ENCODE measurements at regions not wholly inside any gene's neighbourhood (a gene's known extent, or its start where the extent isn't known, plus 50 kb on each side); places are given as distances from the start of the nearest gene placed in this dataset.

- CTCF ChIA-PET: no interaction called here
- no TSS peak for BruUV-seq (replicated peaks)
- no peaks in the 10 kb centered on the region for H3K4me1 ChIP-seq
These were observed 104.5 kb upstream of the KCNK12 start for GRCh38 chr2:47675196-47675825.

GRCh38 chr2:47666332-47666731 is 95.5 kb upstream of the KCNK12 start:
- POLR2A ChIA-PET: no interaction called here

More at GRCh38 chr2:47675196-47675825, 104.5 kb upstream of the KCNK12 start:
- Mint-ChIP-seq H3K36me3 (ENCODE audit: insufficient read depth, unreplicated experiment) (no peaks in the 10 kb centered on the region), H3K9me3 (ENCODE audit: unreplicated experiment) (no peaks in the 10 kb centered on the region), H3K4me1 (ENCODE audit: low read depth, unreplicated experiment) (no peaks in the 10 kb centered on the region), H3K4me3 (ENCODE audit: unreplicated experiment) (no peak overlapping the region), H3K27ac (ENCODE audit: unreplicated experiment) (no peak overlapping the region), H3K27me3 (ENCODE audit: insufficient read depth, unreplicated experiment) (no peaks in the 10 kb centered on the region)
- intact Hi-C loops (cut with micrococcal nuclease; ENCODE audit: unreplicated experiment): no loop called here
- no peak overlapping the region for H3K4me3 ChIP-seq (ENCODE audit: low read depth, low read length)
- H3K36me3 ChIP-seq (ENCODE audit: control insufficient read depth, insufficient read depth, low read length): no peaks in the 10 kb centered on the region
- no peaks in the 10 kb centered on the region for H3K27me3 ChIP-seq (replicated peaks; ENCODE audit: control insufficient read depth, insufficient read depth, low read length)
- no peaks in the 10 kb centered on the region for H3K9me3 ChIP-seq
- no peak for TF ChIP-seq CTCF (IDR thresholded peaks at IDR 0.05; ENCODE audit: insufficient read depth in 1 of 2, low read depth in 1 of 2, low read length in 1 of 2, severe bottlenecking in 1 of 2, unreplicated experiment in 1 of 2)
- DNase-seq: no peak
- POLR2A ChIA-PET: no interaction called here

GRCh38 chr2:47664817-47665216 is 94.0 kb upstream of the KCNK12 start:
- Mint-ChIP-seq H3K27me3 (ENCODE audit: insufficient read depth, unreplicated experiment) (no peaks in the 10 kb centered on the region), H3K4me3 (ENCODE audit: unreplicated experiment) (no peak overlapping the region), H3K27ac (ENCODE audit: unreplicated experiment) (no peak overlapping the region), H3K36me3 (ENCODE audit: insufficient read depth, unreplicated experiment) (no peaks in the 10 kb centered on the region), H3K9me3 (ENCODE audit: unreplicated experiment) (no peaks in the 10 kb centered on the region), H3K4me1 (ENCODE audit: low read depth, unreplicated experiment) (peaks cover 11% of the 10 kb centered on the region)
- Histone ChIP-seq H3K4me3 (ENCODE audit: low read depth, low read length) (no peak overlapping the region), H3K36me3 (ENCODE audit: control insufficient read depth, insufficient read depth, low read length) (no peaks in the 10 kb centered on the region; the same call in 1 of the 2 replicates), H3K27me3 (replicated peaks; ENCODE audit: control insufficient read depth, insufficient read depth, low read length) (no peaks in the 10 kb centered on the region), H3K9me3 (no peaks in the 10 kb centered on the region), H3K4me1 (peaks cover 10% of the 10 kb centered on the region)
- peak in 1 of 2 experiments; percentile 9 for TF ChIP-seq CTCF (IDR thresholded peaks at IDR 0.05; ENCODE audit: insufficient read depth in 1 of 2, low read depth in 1 of 2, low read length in 1 of 2, severe bottlenecking in 1 of 2, unreplicated experiment in 1 of 2)
- CTCF ChIA-PET: no interaction called here
- POLR2A ChIA-PET: no interaction called here
- intact Hi-C loops (cut with micrococcal nuclease; ENCODE audit: unreplicated experiment): no loop called here
- DNase-seq: peak in 1 of 2 experiments; percentile 16
- BruUV-seq (replicated peaks): no TSS peak

More at GRCh38 chr2:47666332-47666731, 95.5 kb upstream of the KCNK12 start:
- intact Hi-C loops (cut with micrococcal nuclease; ENCODE audit: unreplicated experiment): no loop called here
- DNase-seq: peak in 1 of 2 experiments; percentile 24
- Mint-ChIP-seq H3K27ac (ENCODE audit: unreplicated experiment) (no peak overlapping the region), H3K27me3 (ENCODE audit: insufficient read depth, unreplicated experiment) (no peaks in the 10 kb centered on the region), H3K4me3 (ENCODE audit: unreplicated experiment) (no peak overlapping the region), H3K4me1 (ENCODE audit: low read depth, unreplicated experiment) (peaks cover 11% of the 10 kb centered on the region), H3K9me3 (ENCODE audit: unreplicated experiment) (no peaks in the 10 kb centered on the region), H3K36me3 (ENCODE audit: insufficient read depth, unreplicated experiment) (no peaks in the 10 kb centered on the region)
- CTCF ChIA-PET: no interaction called here
- Histone ChIP-seq H3K4me3 (ENCODE audit: low read depth, low read length) (no peak overlapping the region), H3K36me3 (ENCODE audit: control insufficient read depth, insufficient read depth, low read length) (no peaks in the 10 kb centered on the region; the same call in 1 of the 2 replicates), H3K4me1 (peaks cover 10% of the 10 kb centered on the region), H3K9me3 (no peaks in the 10 kb centered on the region), H3K27me3 (replicated peaks; ENCODE audit: control insufficient read depth, insufficient read depth, low read length) (no peaks in the 10 kb centered on the region)
- BruUV-seq (replicated peaks): no TSS peak
- no peak for TF ChIP-seq CTCF (IDR thresholded peaks at IDR 0.05; ENCODE audit: insufficient read depth in 1 of 2, low read depth in 1 of 2, low read length in 1 of 2, severe bottlenecking in 1 of 2, unreplicated experiment in 1 of 2)
